GM19372 (cell line): ENCODE measurements at regions not wholly inside any gene's neighbourhood (a gene's known extent, or its start where the extent isn't known, plus 50 kb on each side); places are given as distances from the start of the nearest gene placed in this dataset.
"Not testable (repeated sequence)": the region's sequence is repeated elsewhere in the genome, so short reads cannot be mapped to it uniquely, and the experiment has no call there.

ENCODE experiments used
- ATAC-seq: cut with Tn5 transposase; IDR thresholded peaks from one replicate; pipeline ENCODE4 v1.9.1; 2021; ENCODE audit warnings: mild to moderate bottlenecking, low read depth, moderate library complexity; ENCODE audit not compliant: unreplicated experiment

DNA sequence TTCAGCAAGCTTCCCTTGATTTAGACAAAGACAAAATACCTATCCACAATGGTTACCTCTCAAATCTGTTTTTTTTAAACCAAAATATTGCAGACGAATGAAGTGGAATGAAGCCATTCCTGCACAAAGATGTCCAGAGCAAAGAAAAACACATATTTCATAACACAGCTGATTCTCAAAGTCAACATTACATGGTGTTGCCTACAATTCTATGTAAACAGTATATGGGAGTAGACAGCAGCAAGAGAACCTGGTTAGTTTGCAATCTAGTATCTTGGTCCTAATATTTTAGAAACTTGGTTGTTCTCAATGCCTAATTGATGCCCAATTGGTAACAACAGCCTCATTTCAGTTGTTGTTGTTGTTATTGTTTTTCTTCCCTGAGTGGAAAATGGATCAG, 1240.9 kb upstream of the CHAC2 start:
- no peak for ATAC-seq

DNA sequence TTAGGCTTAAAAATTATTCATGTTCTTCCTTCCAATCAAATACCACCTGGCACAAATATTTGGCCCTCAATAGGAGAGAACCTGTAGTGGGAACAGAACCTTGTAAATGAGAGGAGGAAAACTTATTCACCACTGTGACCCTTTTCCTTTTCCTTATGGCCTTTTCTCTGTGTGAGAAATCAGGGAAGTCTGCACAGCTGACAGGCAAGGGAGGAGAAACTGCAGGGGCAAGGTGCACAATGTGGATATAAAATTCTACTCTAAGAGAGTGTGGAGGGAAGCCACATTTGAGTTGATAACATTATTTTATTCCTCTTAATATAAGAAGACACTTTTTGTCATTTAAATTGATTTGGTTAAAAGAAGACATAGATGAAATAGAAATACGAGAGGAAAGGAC, 1247.0 kb upstream of the CHAC2 start:
- ATAC-seq, result no peak

DNA sequence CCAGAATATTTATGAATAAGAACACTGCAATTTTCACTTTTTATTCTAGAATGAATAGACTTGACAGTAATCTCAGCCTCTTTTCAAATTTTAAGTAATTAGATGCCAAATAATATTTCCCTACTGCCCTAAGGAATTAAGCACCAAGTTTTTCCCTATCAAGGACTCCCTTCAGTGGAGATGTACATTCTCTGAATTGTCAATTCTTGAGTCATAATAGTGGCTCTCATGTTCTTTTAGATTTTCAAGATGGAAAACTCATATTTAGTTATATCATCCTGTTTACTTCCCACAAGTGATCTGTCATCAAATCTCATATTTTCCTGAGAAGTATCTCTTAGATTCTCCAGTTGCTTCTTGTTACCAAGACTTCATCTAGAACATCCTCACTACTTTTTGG, 1248.9 kb upstream of the CHAC2 start:
- no peak for ATAC-seq

DNA sequence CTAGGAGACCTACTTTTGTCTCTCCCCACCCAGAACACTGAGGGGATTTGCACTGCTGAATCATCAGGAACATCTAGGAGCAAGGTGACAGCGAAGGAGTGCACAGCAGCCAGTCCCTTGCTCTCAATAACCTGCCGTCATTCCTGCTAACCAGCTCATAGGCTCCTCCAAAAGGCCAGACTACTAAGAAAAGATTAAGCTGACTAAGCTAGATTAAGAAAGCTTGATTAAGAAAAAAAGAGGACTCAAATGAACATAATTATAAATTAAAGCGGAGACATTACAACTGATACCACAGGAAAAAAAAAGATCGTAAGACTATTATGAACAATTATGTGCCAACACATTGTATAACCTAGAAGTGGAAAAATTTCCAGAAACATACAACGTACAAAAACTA, 1254.8 kb upstream of the CHAC2 start:
- no peak for ATAC-seq

DNA sequence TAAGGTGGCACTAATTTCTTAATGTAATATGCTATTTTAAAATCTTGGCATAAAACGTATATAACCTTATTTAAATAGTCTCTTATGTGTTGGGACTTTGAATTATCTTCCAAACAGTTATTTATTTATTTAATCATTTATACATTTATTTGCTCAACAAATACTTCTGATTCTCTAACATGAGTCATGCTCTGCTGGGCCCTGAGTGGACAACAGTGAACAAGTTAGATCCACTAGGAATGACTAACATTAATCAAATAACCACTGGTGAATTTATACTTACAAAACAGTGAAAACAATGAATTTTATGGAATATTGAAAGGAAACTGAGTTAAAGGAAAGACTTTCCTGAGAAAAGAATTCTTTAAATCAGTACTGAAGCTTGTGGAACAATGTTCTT, 1257.2 kb upstream of the CHAC2 start:
- ATAC-seq, result no peak

DNA sequence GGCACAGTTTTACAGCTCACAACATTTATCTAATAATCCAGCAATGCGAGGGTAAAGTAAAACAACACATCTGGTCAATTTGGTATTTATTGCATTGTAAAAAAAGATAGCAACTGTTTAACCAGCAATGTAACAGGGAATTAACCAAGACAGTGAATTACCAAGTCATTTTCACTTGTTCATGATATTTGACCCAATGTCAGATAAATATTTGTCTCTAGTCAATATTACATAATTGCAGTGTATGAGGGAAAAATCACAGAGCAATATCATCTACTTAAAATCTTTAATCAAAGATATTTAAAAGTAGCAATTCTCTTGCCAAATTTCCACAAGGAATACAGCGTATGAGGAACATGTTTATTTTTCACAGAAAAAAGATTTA, 1265.1 kb upstream of the CHAC2 start:
- ATAC-seq, result no peak

DNA sequence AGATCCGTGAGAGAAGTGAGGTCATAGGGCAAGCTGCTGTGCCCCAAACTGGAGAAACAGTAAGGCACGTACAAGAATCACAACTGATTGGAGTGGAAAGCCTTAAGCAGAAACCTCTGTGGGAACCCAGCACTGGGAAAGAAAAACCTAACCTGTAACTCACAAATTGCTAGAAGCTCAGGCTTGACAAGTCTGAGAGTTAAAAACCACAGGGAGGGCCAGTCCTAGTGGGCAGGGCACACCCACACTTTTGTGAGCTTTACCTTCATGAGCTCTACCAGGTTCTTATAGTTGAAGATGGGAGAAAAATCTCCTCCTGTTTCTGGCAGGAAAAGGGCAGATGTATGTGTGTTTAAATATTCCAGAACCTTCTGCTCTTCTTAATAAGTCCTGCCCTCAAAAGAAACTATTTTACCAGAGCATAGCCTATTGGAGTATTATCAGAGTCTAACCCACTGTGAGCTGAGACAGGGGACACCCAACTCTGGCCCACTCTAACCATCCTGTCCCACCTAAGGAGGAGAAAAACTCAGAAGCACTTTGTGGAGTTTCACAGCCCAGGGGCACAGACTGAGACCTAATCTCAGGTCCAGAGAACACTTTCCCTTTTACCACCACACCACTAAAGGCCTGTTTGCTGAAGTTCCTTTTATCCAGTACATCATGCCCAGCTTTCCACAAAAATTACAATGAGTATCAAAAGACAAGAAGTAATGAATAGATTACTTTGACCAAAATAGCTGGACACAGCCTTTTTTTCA, 1265.7 kb upstream of the CHAC2 start:
- ATAC-seq, result no peak

DNA sequence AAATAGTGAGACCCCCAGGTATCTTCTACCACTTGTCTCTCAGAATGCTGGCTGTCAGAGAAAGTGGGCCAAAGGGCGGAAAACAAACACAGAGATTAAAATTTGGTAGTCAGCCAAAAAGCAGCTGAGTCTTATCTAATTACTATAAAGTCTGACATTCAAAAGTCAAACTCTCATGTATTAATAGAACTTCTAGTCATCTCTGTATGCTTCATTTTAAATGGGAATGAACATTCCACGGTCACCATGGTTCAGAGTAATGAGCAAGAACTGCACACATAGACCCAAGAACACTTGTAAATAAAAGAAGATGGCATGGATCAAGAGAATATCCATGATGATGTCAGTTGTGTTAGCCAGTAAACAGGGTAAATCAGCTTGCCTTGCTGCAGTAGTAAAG, 1267.0 kb upstream of the CHAC2 start:
- ATAC-seq, result no peak

DNA sequence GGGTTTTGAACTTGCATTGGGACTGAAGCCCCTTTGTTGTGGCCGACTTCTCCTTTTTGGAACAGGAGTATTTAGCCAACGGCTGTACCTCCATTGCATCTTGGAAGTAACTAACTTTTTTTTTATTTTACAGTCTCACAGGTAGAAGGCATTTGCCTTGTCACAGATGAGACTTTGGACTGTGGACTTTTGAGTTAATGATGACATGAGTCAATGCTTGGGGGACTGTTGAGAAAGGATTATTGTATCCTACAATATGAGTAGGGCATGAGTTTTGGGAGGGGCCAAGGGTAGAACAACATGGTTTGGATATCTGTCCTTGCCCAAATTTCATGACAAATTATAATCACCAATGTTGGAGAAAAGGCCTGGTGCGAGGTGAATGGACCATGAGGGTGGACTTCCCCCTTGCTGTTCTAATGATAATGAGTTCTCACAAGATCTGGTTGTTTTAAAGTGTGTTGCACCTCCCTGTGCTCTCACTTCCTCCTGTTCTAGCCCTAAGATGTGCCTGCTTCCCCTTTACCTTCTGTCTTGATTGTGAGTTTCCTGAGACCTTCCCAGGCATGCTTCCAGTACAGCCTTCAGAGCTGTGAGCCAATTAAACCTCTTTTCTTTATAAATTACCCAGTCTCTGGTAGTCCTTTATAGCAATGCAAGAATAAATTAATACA, 1269.4 kb upstream of the CHAC2 start:
- no peak for ATAC-seq

DNA sequence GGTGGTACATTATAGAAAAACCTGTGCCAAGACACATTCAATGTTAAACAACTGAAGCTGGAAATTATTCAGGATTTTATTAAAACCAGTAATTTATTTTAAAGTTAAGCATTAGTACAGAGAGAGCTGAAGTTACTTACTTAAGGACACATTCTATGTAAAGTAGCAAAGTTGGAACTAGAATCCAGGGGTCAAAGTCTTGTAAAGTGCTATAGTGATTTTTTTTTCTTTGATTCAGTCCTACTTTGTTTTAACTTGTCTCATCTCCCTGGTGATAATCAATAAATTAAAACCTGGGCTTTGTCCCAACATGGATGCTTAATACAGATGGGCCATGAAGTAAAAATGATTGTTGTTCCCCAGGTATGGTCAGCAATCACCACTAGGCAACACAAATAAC, 1271.8 kb upstream of the CHAC2 start:
- ATAC-seq, result no peak

DNA sequence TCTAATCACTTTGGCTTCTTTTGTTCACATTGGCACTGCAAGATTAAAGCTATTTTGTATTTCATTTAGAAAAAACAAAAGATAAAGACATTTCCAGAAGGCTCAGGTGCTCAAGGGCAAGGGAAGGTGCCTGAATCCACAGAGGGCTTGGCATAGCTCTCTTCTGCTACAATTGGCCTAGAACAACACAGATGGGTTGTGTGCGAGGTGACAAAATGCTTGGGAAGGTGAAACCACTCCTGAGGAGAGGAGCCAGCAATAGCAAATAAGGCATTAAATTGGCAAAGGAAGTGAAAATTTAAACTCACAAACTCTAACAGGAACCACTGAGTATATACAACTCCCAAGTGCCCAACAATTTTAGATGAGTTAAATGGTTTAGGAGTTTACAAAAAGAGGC, 1290.4 kb upstream of the CHAC2 start:
- no peak for ATAC-seq

DNA sequence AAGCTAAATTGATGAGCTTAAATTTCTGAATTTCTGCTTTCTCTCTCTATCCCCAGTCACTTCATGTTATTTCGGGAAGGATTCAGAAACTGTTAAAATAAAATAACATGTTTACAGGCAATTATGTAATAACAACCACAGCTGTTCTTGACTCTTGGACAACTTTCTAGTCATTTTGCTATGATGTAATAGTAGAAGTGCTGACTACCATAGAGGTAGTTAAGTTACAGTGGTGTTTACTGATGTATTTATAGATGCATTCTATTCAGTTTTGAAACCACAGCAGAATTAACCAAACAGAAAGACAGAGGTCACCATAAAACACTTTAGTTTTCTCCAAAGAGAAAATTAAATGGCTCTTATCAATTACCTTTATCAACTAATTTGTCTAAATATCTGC, 1292.0 kb upstream of the CHAC2 start:
- ATAC-seq, result no peak

DNA sequence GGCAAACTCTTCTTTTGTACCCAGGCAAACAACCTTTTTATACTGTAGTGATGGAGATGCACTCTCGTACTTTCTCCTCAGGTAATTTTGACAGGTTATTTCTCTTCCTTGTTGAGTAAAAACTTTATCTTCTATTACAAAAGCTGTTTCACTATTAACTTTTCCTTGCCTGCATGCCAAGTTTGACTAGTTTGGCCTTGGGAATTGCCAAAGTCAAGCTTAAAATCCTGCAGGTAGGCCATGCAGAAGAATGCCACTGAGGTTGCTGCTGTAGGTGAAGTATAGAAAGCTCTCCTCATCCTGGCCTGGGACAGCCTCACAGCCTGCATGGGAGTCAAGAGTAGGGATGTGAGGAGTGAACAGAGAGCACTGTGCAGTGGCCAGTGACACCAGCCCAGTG, 1293.5 kb upstream of the CHAC2 start:
- ATAC-seq, result no peak

DNA sequence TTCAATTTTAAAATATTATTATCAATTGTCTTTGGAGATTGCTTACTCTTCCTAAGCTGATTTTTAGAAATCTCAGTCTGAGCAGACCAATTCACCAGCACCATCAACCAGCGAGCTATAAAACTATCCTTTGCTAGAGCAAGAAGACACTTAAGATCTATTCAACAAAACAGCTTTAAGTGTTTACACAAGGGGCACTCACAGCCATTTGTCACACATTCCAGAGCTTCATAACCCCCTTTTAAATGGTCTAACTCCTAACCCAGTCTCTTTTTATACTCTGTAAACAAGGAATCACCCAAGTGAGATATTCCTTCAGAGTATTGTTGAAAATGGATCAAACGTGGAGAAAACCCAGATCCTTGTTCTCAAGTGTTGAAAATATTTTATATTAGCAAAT, 1294.1 kb upstream of the CHAC2 start:
- ATAC-seq, result no peak

DNA sequence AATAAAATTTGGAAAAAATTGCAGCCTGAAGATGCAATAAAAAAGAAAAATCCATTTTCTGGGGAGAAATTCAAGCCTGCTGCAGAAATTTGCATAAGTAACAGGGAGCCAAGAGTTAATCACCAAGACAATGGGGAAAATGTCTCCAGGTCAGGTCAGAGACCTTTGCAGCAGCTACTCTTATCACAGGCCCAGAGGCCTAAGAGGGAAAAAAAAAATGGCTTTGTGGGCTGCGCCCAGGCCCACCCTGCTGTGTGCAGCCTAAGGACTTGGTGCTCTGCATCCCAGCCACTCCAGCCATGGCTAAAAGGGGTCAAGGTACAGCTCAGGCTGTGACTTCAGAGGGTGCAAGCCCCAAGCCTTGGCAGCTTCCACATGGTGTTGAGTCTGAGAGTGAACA, 1297.1 kb upstream of the CHAC2 start:
- ATAC-seq, result not testable (repeated sequence)

DNA sequence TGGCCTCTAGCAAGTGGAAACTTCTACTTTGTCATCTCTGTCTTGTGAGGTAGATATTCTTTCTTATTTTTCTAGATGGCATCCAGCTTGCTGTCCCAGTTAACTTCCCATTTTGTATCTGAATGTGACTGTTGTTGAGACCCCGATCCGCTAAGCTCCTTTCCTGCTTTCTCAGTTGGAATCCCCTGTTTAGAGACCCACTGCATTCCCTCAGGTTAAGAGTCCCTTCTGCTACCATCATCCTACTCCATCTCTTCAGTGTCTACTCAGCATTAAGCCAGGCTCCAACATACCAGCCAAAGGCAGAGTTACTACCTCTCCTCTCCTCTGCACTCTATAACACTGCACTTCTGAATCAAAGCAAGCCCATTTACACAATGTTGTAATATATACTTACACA, 1300.4 kb upstream of the CHAC2 start:
- no peak for ATAC-seq

DNA sequence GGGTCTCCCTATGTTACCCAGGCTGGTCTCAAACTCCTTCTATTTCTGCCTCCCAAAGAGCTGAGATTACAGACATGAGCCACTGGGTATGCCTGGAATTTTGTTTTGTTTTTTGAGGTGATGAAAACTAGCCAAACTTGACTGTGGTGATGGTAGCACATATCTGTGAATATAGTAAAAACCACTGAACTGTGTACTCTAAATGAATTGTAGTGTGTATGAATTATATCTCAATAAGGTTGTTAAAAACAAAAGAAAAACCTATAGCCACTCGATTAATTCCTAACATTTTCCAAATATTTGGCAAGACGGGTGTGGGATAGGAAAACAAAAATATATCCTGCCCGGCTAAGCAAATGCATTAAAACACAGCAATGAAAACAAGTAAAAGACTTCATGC, 1302.3 kb upstream of the CHAC2 start:
- ATAC-seq, result no peak

DNA sequence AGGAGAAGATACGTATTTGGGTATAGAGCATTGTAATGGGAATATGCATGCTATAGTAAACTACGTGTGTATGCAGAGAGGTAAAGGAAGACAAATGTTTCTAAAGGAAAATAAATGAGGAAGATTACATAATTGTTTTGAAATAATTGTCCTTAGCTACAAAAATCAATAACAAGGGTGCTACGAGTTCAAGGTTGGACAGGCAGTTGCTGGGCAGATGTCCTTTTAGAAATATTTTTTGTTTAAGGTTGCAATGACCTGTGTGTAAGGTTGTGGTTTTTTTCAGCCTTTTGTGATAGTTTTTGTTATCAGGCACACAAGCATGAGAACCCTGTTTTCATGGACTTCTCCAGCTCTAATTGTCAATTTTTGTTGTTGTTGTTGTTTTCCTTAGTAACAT, 1304.1 kb upstream of the CHAC2 start:
- ATAC-seq, result no peak

DNA sequence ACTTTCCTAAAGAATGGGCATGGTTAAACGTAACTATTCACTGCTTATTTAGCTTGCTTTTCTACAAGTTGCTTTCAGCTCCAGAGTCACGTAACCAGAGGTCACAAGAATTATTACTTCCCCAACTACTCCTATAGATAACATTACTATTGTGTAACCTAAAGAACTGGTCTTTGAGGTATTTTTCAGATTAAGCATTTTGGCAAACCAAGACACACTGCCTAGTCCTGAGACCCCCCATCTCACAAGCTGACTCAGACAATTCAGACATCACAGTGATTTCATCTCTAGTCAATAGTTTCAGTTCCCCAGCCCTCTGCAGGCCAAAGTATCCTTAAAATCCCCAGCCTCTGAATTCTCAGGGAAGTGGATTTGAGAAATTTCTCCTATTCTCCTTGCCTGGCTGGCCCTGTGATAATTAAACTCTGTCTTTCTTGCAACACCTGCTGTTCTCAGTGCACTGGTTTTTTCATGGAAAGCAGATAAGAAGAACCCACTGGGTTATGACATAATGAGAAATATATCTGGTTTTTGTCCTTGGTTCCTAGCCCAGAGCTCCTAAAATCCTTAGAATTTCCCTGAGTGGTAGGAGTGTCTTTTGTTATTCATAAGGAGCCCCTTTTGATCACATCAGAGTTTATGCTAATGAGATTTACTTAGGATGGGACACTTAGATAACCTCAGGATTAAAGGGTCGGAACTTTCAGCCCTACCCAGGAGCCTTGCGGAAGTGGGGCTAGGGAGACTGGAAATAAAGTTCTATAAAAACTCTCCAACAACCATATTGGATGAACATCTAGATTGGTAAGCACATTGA, 1310.8 kb upstream of the CHAC2 start:
- ATAC-seq, result no peak

DNA sequence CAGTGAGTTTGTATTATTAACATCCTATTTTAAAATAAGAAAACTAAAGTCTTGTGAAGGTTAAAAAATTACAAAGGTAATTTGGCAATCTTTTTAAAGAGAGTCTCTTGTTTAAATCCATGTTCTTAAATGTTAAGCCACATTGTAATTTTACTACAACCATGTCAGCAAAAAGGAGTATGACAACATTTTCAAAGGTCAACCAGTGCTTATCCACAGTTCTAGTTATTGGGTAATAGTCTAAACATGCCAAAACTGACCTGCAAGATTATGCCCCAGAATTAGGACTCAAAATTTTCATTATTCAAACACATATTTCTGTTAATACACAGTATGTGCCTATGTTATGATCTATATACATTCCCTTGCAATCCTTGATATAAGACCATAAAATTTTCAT, 1312.6 kb upstream of the CHAC2 start:
- no peak for ATAC-seq

DNA sequence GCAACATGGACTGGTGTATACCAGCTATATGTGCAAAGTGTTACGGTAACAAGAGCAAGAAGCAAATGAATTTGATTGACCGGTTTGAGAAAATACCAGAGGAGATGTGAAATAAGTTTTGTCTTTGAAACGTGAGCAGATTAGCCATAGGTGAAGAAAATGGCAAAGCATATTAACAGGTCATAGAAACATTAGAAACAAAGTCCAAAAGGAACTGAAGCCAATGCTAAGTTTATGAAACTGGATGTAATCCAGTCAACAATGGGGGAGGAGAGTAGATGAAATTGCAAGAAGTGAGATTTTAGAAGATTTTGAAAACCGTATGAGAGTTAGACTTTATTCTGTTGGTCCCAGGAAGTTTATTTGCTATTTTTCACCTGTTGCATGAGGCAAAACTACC, 1315.4 kb upstream of the CHAC2 start:
- ATAC-seq, result no peak

DNA sequence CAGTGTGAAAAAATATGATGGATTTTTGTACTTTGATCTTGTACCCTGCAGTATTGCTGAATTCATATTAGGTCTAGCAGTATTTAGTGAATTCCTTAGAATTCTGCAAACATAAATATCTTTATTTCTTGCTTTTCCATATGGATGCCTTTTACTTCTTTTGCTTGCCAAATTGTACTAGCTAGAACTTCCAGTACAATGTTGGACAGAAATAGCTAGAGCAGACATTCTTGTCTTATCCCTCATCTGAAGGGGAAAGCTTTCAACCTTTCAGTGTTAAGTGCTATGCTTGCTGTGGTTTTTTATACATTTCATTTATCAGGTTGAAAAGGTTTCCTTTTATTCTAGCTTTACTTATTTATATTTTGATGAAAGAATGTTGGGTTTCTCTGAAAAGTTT, 1321.9 kb upstream of the CHAC2 start:
- no peak for ATAC-seq
